ENCODE measurements at regions not wholly inside any gene's neighbourhood (a gene's known extent, or its start where the extent isn't known, plus 50 kb on each side); places are given as distances from the start of the nearest gene placed in this dataset.

DNA sequence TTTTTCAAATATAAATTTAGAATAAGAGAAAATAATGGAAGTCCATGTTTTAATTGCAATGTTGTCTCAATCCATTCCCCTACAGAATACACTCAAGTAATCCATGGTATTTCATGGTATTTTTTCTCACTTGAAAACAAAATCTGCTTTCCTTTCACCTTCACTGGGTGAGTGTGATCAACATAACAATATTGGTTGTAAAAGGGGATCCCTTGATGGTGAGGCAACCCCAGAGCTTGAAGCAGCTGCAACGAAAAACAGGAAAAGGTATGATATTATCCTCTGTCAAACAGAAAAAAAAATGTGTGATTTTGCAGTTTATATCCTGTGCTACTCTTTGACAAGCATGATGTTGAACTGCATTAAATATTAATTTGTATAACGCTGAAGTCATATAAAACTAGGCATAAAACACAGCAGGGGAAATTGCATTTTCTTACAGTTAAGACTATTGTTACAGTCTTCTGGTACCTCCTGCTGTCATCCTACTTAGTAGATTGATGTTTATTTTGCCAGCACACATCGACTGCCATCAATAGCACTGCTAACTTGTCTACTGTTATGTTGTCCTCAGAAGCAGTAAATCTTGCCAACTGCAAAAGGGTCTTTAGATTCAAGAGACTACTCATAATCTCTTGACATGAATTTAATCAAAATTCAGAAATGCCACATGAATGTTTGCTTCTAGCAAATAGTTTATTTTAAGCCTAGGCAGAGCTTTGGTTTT lies 373.1 kb upstream of the MIR17HG start (continued):
- TF ChIP-seq, protein P1, sequence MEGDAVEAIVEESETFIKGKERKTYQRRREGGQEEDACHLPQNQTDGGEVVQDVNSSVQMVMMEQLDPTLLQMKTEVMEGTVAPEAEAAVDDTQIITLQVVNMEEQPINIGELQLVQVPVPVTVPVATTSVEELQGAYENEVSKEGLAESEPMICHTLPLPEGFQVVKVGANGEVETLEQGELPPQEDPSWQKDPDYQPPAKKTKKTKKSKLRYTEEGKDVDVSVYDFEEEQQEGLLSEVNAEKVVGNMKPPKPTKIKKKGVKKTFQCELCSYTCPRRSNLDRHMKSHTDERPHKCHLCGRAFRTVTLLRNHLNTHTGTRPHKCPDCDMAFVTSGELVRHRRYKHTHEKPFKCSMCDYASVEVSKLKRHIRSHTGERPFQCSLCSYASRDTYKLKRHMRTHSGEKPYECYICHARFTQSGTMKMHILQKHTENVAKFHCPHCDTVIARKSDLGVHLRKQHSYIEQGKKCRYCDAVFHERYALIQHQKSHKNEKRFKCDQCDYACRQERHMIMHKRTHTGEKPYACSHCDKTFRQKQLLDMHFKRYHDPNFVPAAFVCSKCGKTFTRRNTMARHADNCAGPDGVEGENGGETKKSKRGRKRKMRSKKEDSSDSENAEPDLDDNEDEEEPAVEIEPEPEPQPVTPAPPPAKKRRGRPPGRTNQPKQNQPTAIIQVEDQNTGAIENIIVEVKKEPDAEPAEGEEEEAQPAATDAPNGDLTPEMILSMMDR (IDR thresholded peaks at IDR 0.05; ENCODE audit: low read depth, low read length, missing input control) = no peak

DNA sequence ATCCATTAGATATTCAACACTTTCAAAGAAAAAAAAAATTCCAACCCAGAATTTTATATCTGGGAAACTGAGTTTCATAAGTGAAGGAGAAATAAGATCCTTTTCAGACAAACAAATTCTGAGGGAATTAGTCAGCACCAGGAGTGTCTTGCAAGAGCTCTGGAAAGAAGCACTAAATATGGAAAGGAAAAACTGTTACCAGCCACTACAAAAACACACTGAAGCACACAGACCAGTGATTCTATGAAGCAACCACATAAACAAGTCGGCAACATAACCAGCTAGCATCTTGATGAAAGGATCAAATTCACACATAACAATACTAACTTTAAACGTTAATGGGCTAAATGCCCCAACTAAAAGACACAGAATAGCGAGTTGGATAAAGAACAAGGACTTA lies 368.4 kb upstream of the MIR17HG start:
- Histone ChIP-seq H3K4me3 (ENCODE audit: low read depth in 1 of 3, low read length in 3 of 3) (no peak overlapping the region), H3K27me3 (ENCODE audit: control insufficient read depth in 4 of 4, insufficient read depth in 4 of 4, low read length in 3 of 4) (no peaks in the 10 kb centered on the region), H3K27ac (ENCODE audit: low read depth in 1 of 2, low read length in 2 of 2) (no peak overlapping the region), H3K9me3 (ENCODE audit: control insufficient read depth in 4 of 4, low read length in 3 of 4) (no peaks in the 10 kb centered on the region), H3K9ac (ENCODE audit: low read depth in 1 of 2, low read length in 2 of 2) (no peak overlapping the region), H3K36me3 (ENCODE audit: control insufficient read depth in 4 of 4, insufficient read depth in 3 of 4, low read depth in 1 of 4, low read length in 3 of 4) (no peaks in the 10 kb centered on the region), H3K4me1 (ENCODE audit: control insufficient read depth in 4 of 4, insufficient read depth in 4 of 4, low read length in 3 of 4) (no peaks in the 10 kb centered on the region)
- no peak for TF ChIP-seq HNF4A (conservative IDR thresholded peaks at IDR 0.05)
- no peak for TF ChIP-seq HNF4G (IDR thresholded peaks at IDR 0.05)
- no peak for TF ChIP-seq EGR1 (IDR thresholded peaks at IDR 0.05; ENCODE audit: low read depth in 2 of 2)
- TF ChIP-seq, protein P2, sequence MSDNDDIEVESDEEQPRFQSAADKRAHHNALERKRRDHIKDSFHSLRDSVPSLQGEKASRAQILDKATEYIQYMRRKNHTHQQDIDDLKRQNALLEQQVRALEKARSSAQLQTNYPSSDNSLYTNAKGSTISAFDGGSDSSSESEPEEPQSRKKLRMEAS (IDR thresholded peaks at IDR 0.05) = no peak
- TF ChIP-seq NR2F2 (IDR thresholded peaks at IDR 0.05) = no peak
- no peak for TF ChIP-seq SP1 (IDR thresholded peaks at IDR 0.05)
- TF ChIP-seq GABPA (IDR thresholded peaks at IDR 0.05 in 1 of 2, conservative IDR thresholded peaks at IDR 0.05 in 1 of 2) = no peak
- TF ChIP-seq, protein P3, sequence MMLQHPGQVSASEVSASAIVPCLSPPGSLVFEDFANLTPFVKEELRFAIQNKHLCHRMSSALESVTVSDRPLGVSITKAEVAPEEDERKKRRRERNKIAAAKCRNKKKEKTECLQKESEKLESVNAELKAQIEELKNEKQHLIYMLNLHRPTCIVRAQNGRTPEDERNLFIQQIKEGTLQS (IDR thresholded peaks at IDR 0.05) = no peak
- TF ChIP-seq FOXA1 (IDR thresholded peaks at IDR 0.05) = no peak
- no peak for TF ChIP-seq JUND (IDR thresholded peaks at IDR 0.05)
- no peak for TF ChIP-seq RAD21 (IDR thresholded peaks at IDR 0.05)
- TF ChIP-seq, protein P1 (IDR thresholded peaks at IDR 0.05; ENCODE audit: low read depth, low read length, missing input control) = no peak
- TF ChIP-seq, protein P4, sequence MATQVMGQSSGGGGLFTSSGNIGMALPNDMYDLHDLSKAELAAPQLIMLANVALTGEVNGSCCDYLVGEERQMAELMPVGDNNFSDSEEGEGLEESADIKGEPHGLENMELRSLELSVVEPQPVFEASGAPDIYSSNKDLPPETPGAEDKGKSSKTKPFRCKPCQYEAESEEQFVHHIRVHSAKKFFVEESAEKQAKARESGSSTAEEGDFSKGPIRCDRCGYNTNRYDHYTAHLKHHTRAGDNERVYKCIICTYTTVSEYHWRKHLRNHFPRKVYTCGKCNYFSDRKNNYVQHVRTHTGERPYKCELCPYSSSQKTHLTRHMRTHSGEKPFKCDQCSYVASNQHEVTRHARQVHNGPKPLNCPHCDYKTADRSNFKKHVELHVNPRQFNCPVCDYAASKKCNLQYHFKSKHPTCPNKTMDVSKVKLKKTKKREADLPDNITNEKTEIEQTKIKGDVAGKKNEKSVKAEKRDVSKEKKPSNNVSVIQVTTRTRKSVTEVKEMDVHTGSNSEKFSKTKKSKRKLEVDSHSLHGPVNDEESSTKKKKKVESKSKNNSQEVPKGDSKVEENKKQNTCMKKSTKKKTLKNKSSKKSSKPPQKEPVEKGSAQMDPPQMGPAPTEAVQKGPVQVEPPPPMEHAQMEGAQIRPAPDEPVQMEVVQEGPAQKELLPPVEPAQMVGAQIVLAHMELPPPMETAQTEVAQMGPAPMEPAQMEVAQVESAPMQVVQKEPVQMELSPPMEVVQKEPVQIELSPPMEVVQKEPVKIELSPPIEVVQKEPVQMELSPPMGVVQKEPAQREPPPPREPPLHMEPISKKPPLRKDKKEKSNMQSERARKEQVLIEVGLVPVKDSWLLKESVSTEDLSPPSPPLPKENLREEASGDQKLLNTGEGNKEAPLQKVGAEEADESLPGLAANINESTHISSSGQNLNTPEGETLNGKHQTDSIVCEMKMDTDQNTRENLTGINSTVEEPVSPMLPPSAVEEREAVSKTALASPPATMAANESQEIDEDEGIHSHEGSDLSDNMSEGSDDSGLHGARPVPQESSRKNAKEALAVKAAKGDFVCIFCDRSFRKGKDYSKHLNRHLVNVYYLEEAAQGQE (IDR thresholded peaks at IDR 0.05) = no peak
- TF ChIP-seq FOXA2 (IDR thresholded peaks at IDR 0.05) = no peak
- TF ChIP-seq YY1 (IDR thresholded peaks at IDR 0.05) = no peak
- WGBS = 61% methylated on average over 3 of the region's 3 CpGs
- DNase-seq (ENCODE audit: low spot score) = no peak

Data from liver (tissue), 8 donors.